Heart left ventricle (tissue), 16 donors: ENCODE measurements at regions not wholly inside any gene's neighbourhood (a gene's known extent, or its start where the extent isn't known, plus 50 kb on each side); places are given as distances from the start of the nearest gene placed in this dataset.
A peak's percentile ranks its signal among the peaks of the same experiment; 100 is the strongest.

Source experiments
- ATAC-seq, 4 donors: fragments of 200-7000 bp; cut with Tn5 transposase; one replicate each; pipeline ENCODE4 v1.9.1; 2020 to 2022; ENCODE audit warnings: moderate library complexity in 4 of 4, mild to moderate bottlenecking in 3 of 4, moderate number of reproducible peaks in 1 of 4
- DNase-seq, 5 donors: peaks; one replicate each; pipeline ENCODE4 v3.0.0-alpha.2; 2020
- H3K27ac ChIP-seq, 12 donors: fragments of 200-600 bp; sonication (generic) in 4 of 12; one replicate each; pipeline versions ENCODE4 v1.5.0 to v1.8.0; 2016 to 2022; ENCODE audit warnings: mild to moderate bottlenecking in 2 of 12
- H3K27me3 ChIP-seq, 9 donors: fragments of 200-600 bp; sonication (generic) in 2 of 9; one replicate each; pipeline versions ENCODE4 v1.5.1 to v1.8.0; 2016 to 2022; ENCODE audit warnings: mild to moderate bottlenecking in 3 of 9
- H3K36me3 ChIP-seq, 9 donors: fragments of 200-600 bp; sonication (generic) in 2 of 9; one replicate each; pipeline versions ENCODE4 v1.5.0 to v1.8.0; 2018 to 2022; ENCODE audit warnings: mild to moderate bottlenecking in 2 of 9
- H3K4me1 ChIP-seq, 12 donors: fragments of 200-600 bp; sonication (generic) in 4 of 12; one replicate each; pipeline versions ENCODE4 v1.5.0 to v1.8.0; 2016 to 2022; ENCODE audit warnings: mild to moderate bottlenecking in 3 of 12
- H3K4me3 ChIP-seq, 12 donors: fragments of 200-600 bp; sonication (generic) in 4 of 12; one replicate each; pipeline versions ENCODE4 v1.5.0 to v1.8.0; 2017 to 2022; ENCODE audit warnings: mild to moderate bottlenecking in 9 of 12, moderate library complexity in 4 of 12
- H3K9me3 ChIP-seq, 12 donors: fragments of 200-600 bp; sonication (generic) in 4 of 12; one replicate each; pipeline versions ENCODE4 v1.5.0 to v1.8.0; 2016 to 2022; ENCODE audit warnings: mild to moderate bottlenecking in 1 of 12
- CTCF ChIP-seq, 12 donors: fragments of 200-600 bp; sonication (generic) in 4 of 12; IDR thresholded peaks; one replicate each; pipeline versions ENCODE4 v1.5.0 to v1.8.0; 2018 to 2022; ENCODE audit warnings: antibody characterized with exemption in 12 of 12, mild to moderate bottlenecking in 5 of 12
- POLR2A ChIP-seq, 2 donors: fragments of 450-650 bp; IDR thresholded peaks; one replicate each; pipeline ENCODE4 v1.6.1; 2017; ENCODE audit warnings: antibody characterized with exemption in 2 of 2, mild to moderate bottlenecking in 2 of 2, moderate library complexity in 2 of 2
- WGBS, 4 donors: extraction: QIAGEN DNeasy Blood & Tissue Kit in 2 of 4; methylation state at CpG; one replicate each; pipeline versions ENCODE4 v1.1.5 to v1.1.7; 2013 to 2018; 5-methylcytosine and 5-hydroxymethylcytosine counted together
- intact Hi-C, 10 donors: fragments of 100-400 bp; cut with DNase I; formaldehyde crosslinking; loops; one replicate each; pipeline versions ENCODE4 v1.11.1 to v1.14.2; 2022
- donor health status: ischemic (EF 13 %, LVEDD 7.1; RV severe dilation, severe dysfunction).
- donor health status: healthy with polysubstance abuse.
- donor health status: DM: no; HTN: yes; CAD: no.
- donor health status: DM: no; HTN: no; CAD: no.
- donor health status: ischemic (EF 25% LVEDD 6.9; RV normal size, moderate dysfunction).
- donor health status: ischemic (EF 25% LVEDD 5.7; RV mildly dilated, moderate dysfunction).
- donor health status: healthy.
- donor health status: DM: yes; HTN: yes; CAD: no.
- donor health status: ischemic (EF 35%, LVEDD 5.7; RV mildly dilated, moderate dysfunction).
- donor health status: nonischemic (EF 11% LVEDD 7.7; RV severe dilation, severe dysfunction).
- donor health status: DM: yes; HTN: yes; CAD: no.
- donor health status: PGD.
- donor health status: ischemic (EF 29% LVEDD 5.4; RV normal size, mild dysfunction).
- donor health status: nonischemic (EF 23%, LVEDD 6.1; RV moderate dilation, normal function).

GRCh38 chr13:38099751-38100150 lies 230.2 kb upstream of the TRPC4 start:
- intact Hi-C loops: loop anchor here in 1 of 10 donors (10.0 kb wide), 1 partner anchor 535 kb away; no protein-coding TSS in a partner anchor
- TF ChIP-seq POLR2A (IDR thresholded peaks at IDR 0.05): no peak
- no peak for TF ChIP-seq CTCF (IDR thresholded peaks at IDR 0.05)

GRCh38 chr13:38093425-38093824 lies 223.9 kb upstream of the TRPC4 start:
- TF ChIP-seq POLR2A (IDR thresholded peaks at IDR 0.05): no peak
- TF ChIP-seq CTCF (IDR thresholded peaks at IDR 0.05): no peak
- H3K4me3 ChIP-seq: no peak overlapping the region
- no peak overlapping the region for H3K27ac ChIP-seq
- no peaks in the 10 kb centered on the region for H3K36me3 ChIP-seq
- intact Hi-C loops: loop anchor here in 1 of 10 donors (10.0 kb wide), 1 partner anchor 541 kb away; no protein-coding TSS in a partner anchor
- no peaks in the 10 kb centered on the region for H3K4me1 ChIP-seq
- no peak for DNase-seq
- H3K27me3 ChIP-seq: no peaks in the 10 kb centered on the region
- no peak for ATAC-seq
- WGBS, 4 donors: 83 to 91% (median 87%) methylated on average over 4 of the region's 4 CpGs
- H3K9me3 ChIP-seq: no peaks in the 10 kb centered on the region

More at GRCh38 chr13:38099751-38100150, 230.2 kb upstream of the TRPC4 start:
- Histone ChIP-seq H3K27me3 (no peaks in the 10 kb centered on the region), H3K36me3 (no peaks in the 10 kb centered on the region), H3K9me3 (no peaks in the 10 kb centered on the region), H3K4me1 (peaks cover 0 to 4% (median 0%) of the 10 kb centered on the region in 12 donors), H3K4me3 (no peak overlapping the region), H3K27ac (no peak overlapping the region)
- ATAC-seq: no peak
- DNase-seq: no peak

GRCh38 chr13:38090913-38091312 lies 221.3 kb upstream of the TRPC4 start:
- WGBS, 4 donors: 34 to 55% (median 47%) methylated on average over 2 of the region's 2 CpGs
- peaks cover 0 to 10% (median 0%) of the 10 kb centered on the region in 12 donors for H3K9me3 ChIP-seq
- DNase-seq (no peak), ATAC-seq (no peak)
- no peak overlapping the region for H3K27ac ChIP-seq
- H3K4me3 ChIP-seq: no peak overlapping the region
- H3K4me1 ChIP-seq: no peaks in the 10 kb centered on the region
- intact Hi-C loops: loop anchor here in 1 of 10 donors (10.0 kb wide), 1 partner anchor 544 kb away; no protein-coding TSS in a partner anchor
- TF ChIP-seq CTCF (IDR thresholded peaks at IDR 0.05) (no peak), POLR2A (IDR thresholded peaks at IDR 0.05) (no peak)
- H3K27me3 ChIP-seq: no peaks in the 10 kb centered on the region
- no peaks in the 10 kb centered on the region for H3K36me3 ChIP-seq

GRCh38 chr13:38086721-38087120 lies 217.1 kb upstream of the TRPC4 start:
- 74 to 88% (median 84%) methylated on average over 2 to 4 of the region's 4 CpGs for WGBS, 4 donors
- H3K27me3 ChIP-seq: no peaks in the 10 kb centered on the region
- no peak overlapping the region for H3K27ac ChIP-seq
- no peak for ATAC-seq
- no peaks in the 10 kb centered on the region for H3K36me3 ChIP-seq
- peak in 1 of 5 donors; percentile 18 for DNase-seq
- H3K9me3 ChIP-seq: peaks cover 0 to 40% (median 5%) of the 10 kb centered on the region in 12 donors
- no peak overlapping the region for H3K4me3 ChIP-seq
- intact Hi-C loops: no loop called here
- TF ChIP-seq POLR2A (IDR thresholded peaks at IDR 0.05) (no peak), CTCF (IDR thresholded peaks at IDR 0.05) (no peak)
- H3K4me1 ChIP-seq: no peaks in the 10 kb centered on the region
